ENCODE measurements at regions not wholly inside any gene's neighbourhood (a gene's known extent, or its start where the extent isn't known, plus 50 kb on each side); places are given as distances from the start of the nearest gene placed in this dataset.

- TF ChIP-seq, protein P1, sequence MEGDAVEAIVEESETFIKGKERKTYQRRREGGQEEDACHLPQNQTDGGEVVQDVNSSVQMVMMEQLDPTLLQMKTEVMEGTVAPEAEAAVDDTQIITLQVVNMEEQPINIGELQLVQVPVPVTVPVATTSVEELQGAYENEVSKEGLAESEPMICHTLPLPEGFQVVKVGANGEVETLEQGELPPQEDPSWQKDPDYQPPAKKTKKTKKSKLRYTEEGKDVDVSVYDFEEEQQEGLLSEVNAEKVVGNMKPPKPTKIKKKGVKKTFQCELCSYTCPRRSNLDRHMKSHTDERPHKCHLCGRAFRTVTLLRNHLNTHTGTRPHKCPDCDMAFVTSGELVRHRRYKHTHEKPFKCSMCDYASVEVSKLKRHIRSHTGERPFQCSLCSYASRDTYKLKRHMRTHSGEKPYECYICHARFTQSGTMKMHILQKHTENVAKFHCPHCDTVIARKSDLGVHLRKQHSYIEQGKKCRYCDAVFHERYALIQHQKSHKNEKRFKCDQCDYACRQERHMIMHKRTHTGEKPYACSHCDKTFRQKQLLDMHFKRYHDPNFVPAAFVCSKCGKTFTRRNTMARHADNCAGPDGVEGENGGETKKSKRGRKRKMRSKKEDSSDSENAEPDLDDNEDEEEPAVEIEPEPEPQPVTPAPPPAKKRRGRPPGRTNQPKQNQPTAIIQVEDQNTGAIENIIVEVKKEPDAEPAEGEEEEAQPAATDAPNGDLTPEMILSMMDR (conservative IDR thresholded peaks at IDR 0.05; ENCODE audit: low read depth, low read length) = 0 out of 2 replicates have a peak, but pooled peaks have one; percentile 4
- TF ChIP-seq SMC3 (IDR thresholded peaks at IDR 0.05; ENCODE audit: low read depth, low read length) (0 out of 2 replicates have a peak, but pooled peaks have one; percentile 19), CEBPB (IDR thresholded peaks at IDR 0.05; ENCODE audit: low read depth, low read length) (peak; percentile 12; the same call in 1 of the 2 replicates), RFX5 (IDR thresholded peaks at IDR 0.05; ENCODE audit: low read depth, low read length) (no peak), POLR2A (IDR thresholded peaks at IDR 0.05; ENCODE audit: low read depth, low read length) (peak; percentile 50), CHD1 (IDR thresholded peaks at IDR 0.05; ENCODE audit: low read depth, low read length) (no peak)
These were observed 90.8 kb downstream of the THBS2 start (continued) for GRCh38 chr6:169162752-169163407.
